Suprapubic skin (tissue), 3 donors: ENCODE measurements at regions not wholly inside any gene's neighbourhood (a gene's known extent, or its start where the extent isn't known, plus 50 kb on each side); places are given as distances from the start of the nearest gene placed in this dataset.

ENCODE experiments used
- EP300 ChIP-seq: sonication (generic); formaldehyde crosslinking; IDR thresholded peaks from one replicate; pipeline ENCODE4 v1.6.1; 2017; ENCODE audit warnings: antibody characterized with exemption
- TF ChIP-seq, protein P1 (sequence below), 2 donors: fragments of 200-600 bp in 1 of 2; fragments of 450-650 bp in 1 of 2; sonication (generic) in 1 of 2; IDR thresholded peaks; one replicate each; pipeline ENCODE4 v1.5.1; 2016 to 2019; ENCODE audit warnings: antibody characterized with exemption in 2 of 2, mild to moderate bottlenecking in 1 of 2, moderate library complexity in 1 of 2

DNA sequence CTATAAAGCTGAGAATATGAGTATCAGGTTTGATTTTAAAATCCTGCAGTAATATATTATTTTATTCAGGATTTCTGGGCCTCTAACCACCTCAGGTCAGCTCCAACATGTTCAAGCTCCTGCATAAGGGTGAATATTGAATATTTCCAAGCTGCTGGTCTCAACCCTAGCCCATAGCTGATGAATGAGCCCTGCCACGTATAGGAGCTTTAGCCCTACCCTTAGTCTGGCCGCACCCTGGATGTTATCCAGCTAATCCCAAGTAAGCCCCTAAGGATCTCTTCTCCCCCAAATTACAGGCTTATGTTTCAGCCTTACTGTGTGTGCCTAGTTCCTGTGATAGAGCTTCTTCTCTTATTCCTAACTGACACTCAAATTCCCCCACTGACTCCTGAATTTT is 240.6 kb downstream of the KCTD12 start:
- TF ChIP-seq, protein P1, sequence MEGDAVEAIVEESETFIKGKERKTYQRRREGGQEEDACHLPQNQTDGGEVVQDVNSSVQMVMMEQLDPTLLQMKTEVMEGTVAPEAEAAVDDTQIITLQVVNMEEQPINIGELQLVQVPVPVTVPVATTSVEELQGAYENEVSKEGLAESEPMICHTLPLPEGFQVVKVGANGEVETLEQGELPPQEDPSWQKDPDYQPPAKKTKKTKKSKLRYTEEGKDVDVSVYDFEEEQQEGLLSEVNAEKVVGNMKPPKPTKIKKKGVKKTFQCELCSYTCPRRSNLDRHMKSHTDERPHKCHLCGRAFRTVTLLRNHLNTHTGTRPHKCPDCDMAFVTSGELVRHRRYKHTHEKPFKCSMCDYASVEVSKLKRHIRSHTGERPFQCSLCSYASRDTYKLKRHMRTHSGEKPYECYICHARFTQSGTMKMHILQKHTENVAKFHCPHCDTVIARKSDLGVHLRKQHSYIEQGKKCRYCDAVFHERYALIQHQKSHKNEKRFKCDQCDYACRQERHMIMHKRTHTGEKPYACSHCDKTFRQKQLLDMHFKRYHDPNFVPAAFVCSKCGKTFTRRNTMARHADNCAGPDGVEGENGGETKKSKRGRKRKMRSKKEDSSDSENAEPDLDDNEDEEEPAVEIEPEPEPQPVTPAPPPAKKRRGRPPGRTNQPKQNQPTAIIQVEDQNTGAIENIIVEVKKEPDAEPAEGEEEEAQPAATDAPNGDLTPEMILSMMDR (IDR thresholded peaks at IDR 0.05) = no peak
- TF ChIP-seq EP300 = no peak
